ENCODE measurements at regions not wholly inside any gene's neighbourhood (a gene's known extent, or its start where the extent isn't known, plus 50 kb on each side); places are given as distances from the start of the nearest gene placed in this dataset.

GRCh38 chr2:181771356-181771755 is 91.0 kb upstream of the NEUROD1 start:
- no peak for DNase-seq

GRCh38 chr2:181772334-181772733 is 92.0 kb upstream of the NEUROD1 start:
- DNase-seq = no peak

- DNase-seq = no peak
Observed at GRCh38 chr2:181772777-181773176, 92.5 kb upstream of the NEUROD1 start.

- DNase-seq = peak; percentile 9
Observed at GRCh38 chr2:181774685-181775084, 94.4 kb upstream of the NEUROD1 start.

GRCh38 chr2:181776336-181776735 is 96.0 kb upstream of the NEUROD1 start:
- DNase-seq = no peak

- DNase-seq = no peak
Observed at GRCh38 chr2:181777734-181778133, 97.4 kb upstream of the NEUROD1 start.

GRCh38 chr2:181778621-181779201 is 98.4 kb upstream of the NEUROD1 start:
- no peak for DNase-seq

- DNase-seq = no peak
Observed at GRCh38 chr2:181779288-181780021, 99.1 kb upstream of the NEUROD1 start.

- DNase-seq = no peak
Observed at GRCh38 chr2:181780047-181780651, 99.8 kb upstream of the NEUROD1 start.

- no peak for DNase-seq
Observed at GRCh38 chr2:181780657-181781056, 100.3 kb upstream of the NEUROD1 start.

GRCh38 chr2:181781078-181781786 is 100.9 kb upstream of the NEUROD1 start:
- no peak for DNase-seq

GRCh38 chr2:181782660-181783059 is 102.3 kb upstream of the NEUROD1 start:
- DNase-seq = no peak

- no peak for DNase-seq
Observed at GRCh38 chr2:181784556-181784955, 104.2 kb upstream of the NEUROD1 start.

- no peak for DNase-seq
Observed at GRCh38 chr2:181785691-181786344, 105.5 kb upstream of the NEUROD1 start.

GRCh38 chr2:181786371-181787228 is 104.9 kb upstream of the ITPRID2 start:
- DNase-seq = no peak

- no peak for DNase-seq
Observed at GRCh38 chr2:181787310-181788048, 104.1 kb upstream of the ITPRID2 start.

GRCh38 chr2:181788897-181789555 is 102.5 kb upstream of the ITPRID2 start:
- DNase-seq = no peak

GRCh38 chr2:181789827-181790448 is 101.6 kb upstream of the ITPRID2 start:
- peak; percentile 17 for DNase-seq

GRCh38 chr2:181790716-181791649 is 100.5 kb upstream of the ITPRID2 start:
- DNase-seq = peak; percentile 90

Measured in activated CD4-positive, alpha-beta T cell treated with anti-CD3 and anti-CD28 coated beads, Interleukin-10, Interleukin-2, amounts not matched to agents 100 ng/mL and 50 ng/mL, durations not matched to agents 16 hours and 8 hours (primary cell).